ENCODE measurements at regions not wholly inside any gene's neighbourhood (a gene's known extent, or its start where the extent isn't known, plus 50 kb on each side); places are given as distances from the start of the nearest gene placed in this dataset.

DNA sequence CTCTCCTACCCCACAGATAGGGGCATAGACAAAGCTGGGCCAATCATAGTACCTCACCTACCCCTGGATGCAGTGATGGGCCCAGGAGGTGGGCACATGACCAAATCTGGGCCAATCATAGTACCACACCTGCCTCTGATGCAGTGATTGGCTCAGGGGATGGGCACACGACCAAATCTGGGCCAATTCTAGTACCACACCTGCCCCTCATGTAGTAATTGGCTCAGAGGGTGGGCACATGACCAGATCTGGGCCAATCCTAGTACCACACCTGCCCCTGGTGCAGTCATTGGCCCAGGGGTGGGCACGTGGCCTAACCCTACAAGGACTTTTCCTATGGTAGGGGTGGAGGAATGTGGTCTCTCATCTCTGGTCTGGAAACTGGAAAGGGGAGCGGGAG lies 56.9 kb upstream of the MEF2A start:
- no peak for DNase-seq (ENCODE audit: low read depth, low spot score)

DNA sequence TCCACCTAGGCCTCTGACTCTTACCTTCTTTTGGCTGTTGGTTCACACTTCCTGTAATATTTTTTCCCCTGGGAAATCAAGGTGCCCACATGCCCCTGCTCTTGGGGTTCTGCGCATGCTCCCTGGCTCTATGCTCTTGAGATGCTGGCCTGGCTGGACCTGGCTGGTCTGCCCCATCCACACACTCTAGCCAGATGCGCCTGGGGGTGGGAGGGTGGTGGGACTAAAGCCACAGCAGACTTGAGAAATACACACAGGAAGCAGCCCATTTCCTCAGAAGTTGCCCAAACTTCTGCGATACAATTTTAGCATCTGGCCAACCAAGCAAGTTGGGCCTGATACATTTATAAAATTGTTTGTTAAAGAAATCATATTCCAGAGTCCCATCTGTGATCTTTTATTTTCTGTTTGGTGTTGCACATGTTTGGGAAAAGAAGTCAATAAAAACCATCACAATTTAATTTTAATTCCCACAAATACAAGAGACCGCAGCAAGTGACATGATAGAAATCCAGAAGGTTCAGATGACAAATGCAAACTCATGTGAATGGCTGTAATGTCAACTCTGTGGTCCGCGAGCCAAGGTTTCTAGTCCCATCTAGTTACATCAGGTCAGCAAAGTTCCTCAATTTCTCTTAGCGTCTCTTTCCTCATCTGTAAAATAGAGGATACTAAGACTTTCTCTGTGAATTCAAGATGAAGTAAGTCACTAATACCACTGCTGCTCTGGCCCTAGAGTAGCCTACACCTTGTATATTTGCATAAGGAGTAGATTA lies 55.9 kb upstream of the MEF2A start:
- DNase-seq (ENCODE audit: low read depth, low spot score): no peak

DNA sequence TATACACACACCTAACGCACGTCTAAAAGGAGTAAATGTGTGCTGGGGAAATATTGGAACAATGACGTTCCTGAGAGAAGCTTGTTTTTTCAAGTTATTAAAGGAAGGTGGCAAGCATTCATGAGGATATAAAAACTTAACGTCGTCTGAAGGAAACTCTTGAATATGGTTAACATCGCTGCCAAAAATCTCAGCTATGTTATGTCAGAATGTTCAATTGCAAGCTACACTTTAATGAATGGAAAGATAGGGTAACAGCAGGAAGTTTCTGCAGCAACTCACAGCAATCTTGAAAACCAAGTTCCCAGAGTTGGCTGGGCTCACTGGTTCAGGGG lies 54.3 kb upstream of the MEF2A start:
- DNase-seq (ENCODE audit: low read depth, low spot score): no peak

DNA sequence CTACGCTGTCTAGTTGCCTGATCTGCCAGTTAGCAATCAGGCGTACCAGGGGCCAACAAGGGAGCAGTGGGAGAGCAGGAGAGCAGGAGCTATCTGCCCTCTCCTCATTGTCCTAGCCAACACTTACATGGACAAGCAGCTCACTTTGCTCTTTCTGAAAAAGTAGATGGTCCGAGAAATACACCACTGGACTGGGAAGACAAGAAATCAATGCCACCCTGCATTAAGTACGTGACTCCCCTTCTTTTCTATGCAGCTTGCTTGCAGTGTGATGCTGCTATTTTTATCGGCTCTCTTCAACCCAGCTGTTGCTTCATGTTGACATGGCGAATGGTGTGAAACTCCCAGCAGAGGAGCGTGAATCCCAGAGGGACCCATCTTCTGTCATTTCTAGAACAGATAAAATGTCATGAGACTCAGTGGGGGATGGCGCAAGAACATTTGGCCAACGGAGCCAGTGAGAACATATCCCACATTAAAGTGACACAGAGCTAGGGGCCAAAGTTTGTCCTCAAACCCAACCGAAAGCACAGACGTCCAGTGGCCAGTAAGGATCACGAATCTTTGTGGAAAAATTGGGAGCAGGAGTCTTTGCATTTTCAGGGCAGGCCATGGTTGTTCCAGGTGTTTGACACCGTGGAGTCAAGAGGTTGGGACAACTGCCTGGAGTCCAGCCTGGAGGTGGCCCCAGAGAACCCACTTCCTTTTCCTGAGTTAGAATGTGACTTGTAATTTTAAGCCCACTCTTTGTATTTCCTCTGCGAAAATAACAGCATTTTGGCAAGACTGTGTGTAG lies 53.7 kb upstream of the MEF2A start:
- no peak for DNase-seq (ENCODE audit: low read depth, low spot score)

DNA sequence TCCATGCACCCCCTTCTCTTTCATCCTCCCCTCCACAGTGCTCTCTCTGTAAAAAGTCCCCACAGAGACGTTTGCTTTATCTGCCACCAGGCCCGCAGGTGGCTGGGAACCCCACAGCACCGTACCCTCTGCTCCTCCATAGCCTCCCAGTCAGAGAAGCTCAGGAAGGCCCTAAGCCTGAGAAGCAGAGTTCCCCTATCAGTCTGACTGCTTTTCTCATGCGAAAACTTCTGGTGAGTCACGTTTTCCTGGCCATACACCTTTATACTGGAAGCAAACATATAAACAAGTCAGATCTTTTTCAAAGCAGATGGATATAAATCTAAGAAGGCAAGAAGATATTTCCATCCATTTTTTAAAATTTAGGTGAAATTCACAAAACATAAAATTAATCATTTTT lies 51.5 kb upstream of the MEF2A start:
- no peak for DNase-seq (ENCODE audit: low read depth, low spot score)

Data from brain pericyte (primary cell).